GM12878 (cell line): ENCODE measurements at regions not wholly inside any gene's neighbourhood (a gene's known extent, or its start where the extent isn't known, plus 50 kb on each side); places are given as distances from the start of the nearest gene placed in this dataset.

Experiments
- ATAC-seq: fragments of 200-7000 bp; cut with Tn5 transposase; 3 replicates; pipeline ENCODE4 v1.9.1; 2020; ENCODE audit warnings: mild to moderate bottlenecking, moderate library complexity
- BruUV-seq: library from RNA; stranded (reverse); fragments of 400-500 nt; replicated peaks from 2 replicates; lab custom pipeline; 2021; lab: Mats Ljungman, UMichigan
- CTCF ChIA-PET: fragments of 300-600 bp; sonication (Branson Sonifier 250); formaldehyde crosslinking; extraction: SDS; loops from one replicate; lab custom pipeline; 2021; ENCODE audit warnings: inconsistent platforms; lab: Yijun Ruan, JAX
- POLR2A ChIA-PET: fragments of 350-600 bp; formaldehyde crosslinking; extraction: SDS; loops from one replicate; lab custom pipeline; 2021; ENCODE audit warnings: inconsistent platforms; lab: Charles Lee
- RAD21 ChIA-PET: fragments of 300-600 bp; sonication (Branson Sonifier 250); formaldehyde crosslinking; loops from one replicate; lab custom pipeline; 2023; ENCODE audit warnings: antibody characterized with exemption; ENCODE audit not compliant: unreplicated experiment; lab: Charles Lee
- SMC1A ChIA-PET: fragments of 300-600 bp; sonication (Branson Sonifier 250); formaldehyde crosslinking; loops from one replicate; lab custom pipeline; 2023; ENCODE audit not compliant: unreplicated experiment, uncharacterized antibody; lab: Charles Lee
- DNase-seq: peaks from one replicate; pipeline ENCODE4 v3.0.0-alpha.2; 2011; ENCODE audit warnings: low read depth, low spot score
- FAIRE-seq: peaks from 3 replicates; lab custom pipeline; 2011; peaks lifted over from hg19 to GRCh38; lab: Jason Lieb, UNC
- H2AFZ ChIP-seq: 2 replicates; pipeline ENCODE4 v1.6.0; 2011; ENCODE audit warnings: low read depth, low read length, control low read depth; ENCODE audit not compliant: control insufficient read depth
- H3K27ac ChIP-seq: 2 replicates; pipeline ENCODE4 v1.5.1; 2011; ENCODE audit warnings: control low read depth; ENCODE audit not compliant: control insufficient read depth, insufficient read depth
- H3K27me3 ChIP-seq, 2 experiments: replicated peaks in 1 of 2; 2 replicates each; pipeline versions ENCODE4 v1.6.0 to v1.6.1; 2011; ENCODE audit warnings: low read length in 1 of 2; ENCODE audit not compliant: control insufficient read depth in 2 of 2, insufficient read depth in 2 of 2
- H3K36me3 ChIP-seq, 2 experiments: 2 replicates each; pipeline ENCODE4 v1.5.1; 2011; ENCODE audit warnings: low read length in 1 of 2; ENCODE audit not compliant: control insufficient read depth in 2 of 2, insufficient read depth in 2 of 2
- H3K4me1 ChIP-seq: 2 replicates; pipeline ENCODE4 v1.6.1; 2011; ENCODE audit warnings: mild to moderate bottlenecking, low read length, moderate library complexity, mixed read lengths; ENCODE audit not compliant: control insufficient read depth, insufficient read depth
- H3K4me2 ChIP-seq: 2 replicates; pipeline ENCODE4 v1.6.0; 2011; ENCODE audit warnings: control low read depth; ENCODE audit not compliant: control insufficient read depth, insufficient read depth
- H3K4me3 ChIP-seq: fragments of 200-600 bp; sonication (generic); 2 replicates; pipeline ENCODE4 v1.5.1; 2016
- H3K79me2 ChIP-seq: 2 replicates; pipeline ENCODE4 v1.6.0; 2011; ENCODE audit warnings: low read length; ENCODE audit not compliant: control insufficient read depth, insufficient read depth
- H3K9ac ChIP-seq: 2 replicates; pipeline ENCODE4 v1.8.0; 2011; ENCODE audit warnings: low read length, control low read depth, mixed read lengths; ENCODE audit not compliant: control insufficient read depth, insufficient read depth
- H3K9me3 ChIP-seq: replicated peaks from 3 replicates; pipeline ENCODE4 v1.5.1; 2011; ENCODE audit warnings: mild to moderate bottlenecking, low read length; ENCODE audit not compliant: control insufficient read depth, insufficient read depth
- H4K20me1 ChIP-seq: 2 replicates; pipeline ENCODE4 v1.6.0; 2011; ENCODE audit not compliant: control insufficient read depth, insufficient read depth
- GABPA ChIP-seq: IDR thresholded peaks from 2 replicates; pipeline ENCODE4 v1.6.1; 2014; ENCODE audit warnings: antibody characterized with exemption, low read depth, mild to moderate bottlenecking, inconsistent platforms
- HCFC1 ChIP-seq: fragments of 150-350 bp; IDR thresholded peaks from 2 replicates; pipeline ENCODE4 v1.6.1; 2014; ENCODE audit warnings: low read length
- IKZF2 ChIP-seq, 2 experiments: fragments of 450-650 bp; IDR thresholded peaks; 2 replicates each; pipeline ENCODE4 v1.6.1; 2017; ENCODE audit warnings: mild to moderate bottlenecking in 2 of 2, moderate library complexity in 2 of 2
- NFYA ChIP-seq: IDR thresholded peaks from 2 replicates; pipeline ENCODE4 v1.6.1; 2011; ENCODE audit warnings: low read depth, mild to moderate bottlenecking, low read length, improper control_type of control experiment, borderline replicate concordance
- PKNOX1 ChIP-seq: fragments of 450-650 bp; IDR thresholded peaks from 2 replicates; pipeline ENCODE4 v1.6.1; 2016; ENCODE audit warnings: mild to moderate bottlenecking
- PML ChIP-seq: IDR thresholded peaks from 2 replicates; pipeline ENCODE4 v1.6.1; 2012; ENCODE audit warnings: low read length, inconsistent platforms
- POLR2AphosphoS5 ChIP-seq: IDR thresholded peaks from 2 replicates; pipeline ENCODE4 v1.6.1; 2011; ENCODE audit warnings: mild to moderate bottlenecking, low read length, inconsistent platforms
- RBBP5 ChIP-seq: fragments of 200-600 bp; sonication (generic); conservative IDR thresholded peaks from 2 replicates; pipeline ENCODE4 v1.6.1; 2016
- SRF ChIP-seq, 2 experiments: IDR thresholded peaks; 2 replicates each; pipeline ENCODE4 v1.6.1; 2011; ENCODE audit warnings: low read depth in 2 of 2, low read length in 2 of 2, mild to moderate bottlenecking in 1 of 2, moderate library complexity in 1 of 2
- STAT3 ChIP-seq: IDR thresholded peaks from 2 replicates; pipeline ENCODE4 v1.6.1; 2011; ENCODE audit warnings: low read depth, low read length, improper control_type of control experiment
- WGBS: methylation state at CpG from one replicate; pipeline ENCODE4 v1.1.6; 2016; ENCODE audit warnings: low lambda C conversion rate; ENCODE audit not compliant: insufficient replicate concordance, insufficient coverage; ENCODE audit errors: missing lambda C conversion rate; 5-methylcytosine and 5-hydroxymethylcytosine counted together
- in situ Hi-C: fragments of 300-500 bp; cut with MboI; formaldehyde crosslinking; loops from 9 replicates; pipeline ENCODE4 v1.14.3; 2018; ENCODE audit warnings: mixed read lengths
- intact Hi-C: fragments of 100-400 bp; cut with micrococcal nuclease; formaldehyde crosslinking; loops from one replicate; pipeline ENCODE4 v1.14.2; 2022; ENCODE audit not compliant: unreplicated experiment
- TF ChIP-seq, protein P1 (sequence below): fragments of 150-350 bp; IDR thresholded peaks from 2 replicates; pipeline ENCODE4 v1.6.1; 2014; ENCODE audit warnings: mild to moderate bottlenecking, low read depth, low read length
- TF ChIP-seq, protein P2 (sequence below): IDR thresholded peaks from 2 replicates; pipeline ENCODE4 v1.6.1; 2012; ENCODE audit warnings: low read depth, low read length, improper control_type of control experiment

DNA sequence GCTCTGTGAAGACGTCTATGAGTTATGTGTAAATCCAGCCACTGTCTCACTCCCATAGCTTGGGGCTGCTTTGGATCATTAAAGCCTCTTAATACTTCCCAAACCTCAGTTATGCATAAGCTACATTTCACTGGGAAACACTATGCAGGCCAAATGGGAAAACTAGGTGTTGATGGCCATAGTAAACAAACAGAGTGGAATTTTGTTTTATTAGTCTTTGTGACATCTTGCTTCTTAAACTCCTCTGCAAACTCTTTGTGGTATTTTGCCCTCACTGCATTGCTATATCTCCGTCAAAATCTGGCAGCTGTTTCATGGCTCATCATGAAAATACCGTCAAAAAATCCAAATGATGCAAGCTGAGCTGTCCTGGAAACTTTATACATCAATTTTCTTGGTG lies 167.2 kb upstream of the HMHB1 start:
- intact Hi-C loops (loop anchor here (10.0 kb wide), 1 partner anchor 320 kb away; no protein-coding TSS in a partner anchor), in situ Hi-C loops (no loop called here)
- ChIA-PET CTCF (no interaction called here), POLR2A (no interaction called here), SMC1A (interaction anchor here (0.8 kb wide), 1 partner anchor 13 kb away, joined by 6 read pairs; no protein-coding TSS in a partner anchor), RAD21 (no interaction called here)
- Histone ChIP-seq H3K27me3 (no peaks in the 10 kb centered on the region), H3K27ac (no peak overlapping the region), H3K79me2 (no peaks in the 10 kb centered on the region), H3K36me3 (no peaks in the 10 kb centered on the region), H2AFZ (no peak overlapping the region), H4K20me1 (no peaks in the 10 kb centered on the region), H3K4me1 (peaks cover 20% of the 10 kb centered on the region; the same call in 1 of the 2 replicates), H3K9ac (no peak overlapping the region), H3K9me3 (no peaks in the 10 kb centered on the region), H3K4me3 (no peak overlapping the region), H3K4me2 (no peak overlapping the region)
- DNase-seq (no peak), FAIRE-seq (no peak), ATAC-seq (no peak)
- TF ChIP-seq, protein P1, sequence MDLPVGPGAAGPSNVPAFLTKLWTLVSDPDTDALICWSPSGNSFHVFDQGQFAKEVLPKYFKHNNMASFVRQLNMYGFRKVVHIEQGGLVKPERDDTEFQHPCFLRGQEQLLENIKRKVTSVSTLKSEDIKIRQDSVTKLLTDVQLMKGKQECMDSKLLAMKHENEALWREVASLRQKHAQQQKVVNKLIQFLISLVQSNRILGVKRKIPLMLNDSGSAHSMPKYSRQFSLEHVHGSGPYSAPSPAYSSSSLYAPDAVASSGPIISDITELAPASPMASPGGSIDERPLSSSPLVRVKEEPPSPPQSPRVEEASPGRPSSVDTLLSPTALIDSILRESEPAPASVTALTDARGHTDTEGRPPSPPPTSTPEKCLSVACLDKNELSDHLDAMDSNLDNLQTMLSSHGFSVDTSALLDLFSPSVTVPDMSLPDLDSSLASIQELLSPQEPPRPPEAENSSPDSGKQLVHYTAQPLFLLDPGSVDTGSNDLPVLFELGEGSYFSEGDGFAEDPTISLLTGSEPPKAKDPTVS, result no peak
- TF ChIP-seq PKNOX1 (no peak), PML (no peak), GABPA (no peak), NFYA (no peak), SRF (IDR thresholded peaks at IDR 0.05; ENCODE audit: low read depth in 2 of 2, low read length in 2 of 2) (no peak), RBBP5 (no peak), STAT3 (no peak), POLR2AphosphoS5 (no peak), HCFC1 (no peak), IKZF2 (IDR thresholded peaks at IDR 0.05) (no peak)
- TF ChIP-seq, protein P2, sequence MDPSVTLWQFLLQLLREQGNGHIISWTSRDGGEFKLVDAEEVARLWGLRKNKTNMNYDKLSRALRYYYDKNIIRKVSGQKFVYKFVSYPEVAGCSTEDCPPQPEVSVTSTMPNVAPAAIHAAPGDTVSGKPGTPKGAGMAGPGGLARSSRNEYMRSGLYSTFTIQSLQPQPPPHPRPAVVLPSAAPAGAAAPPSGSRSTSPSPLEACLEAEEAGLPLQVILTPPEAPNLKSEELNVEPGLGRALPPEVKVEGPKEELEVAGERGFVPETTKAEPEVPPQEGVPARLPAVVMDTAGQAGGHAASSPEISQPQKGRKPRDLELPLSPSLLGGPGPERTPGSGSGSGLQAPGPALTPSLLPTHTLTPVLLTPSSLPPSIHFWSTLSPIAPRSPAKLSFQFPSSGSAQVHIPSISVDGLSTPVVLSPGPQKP, result no peak
- WGBS, result 65% methylated on average over 3 of the region's 3 CpGs
- BruUV-seq, result no TSS peak
